CD14-positive monocyte (primary cell): ENCODE measurements at regions not wholly inside any gene's neighbourhood (a gene's known extent, or its start where the extent isn't known, plus 50 kb on each side); places are given as distances from the start of the nearest gene placed in this dataset.

Experiments used
- DNase-seq, 3 donors: peaks; one replicate each; pipeline ENCODE4 v3.0.0-alpha.2; 2011 to 2022
- H2AFZ ChIP-seq: 2 replicates; pipeline ENCODE4 v1.6.0; 2012; ENCODE audit warnings: mild to moderate bottlenecking, low read depth, low read length, inconsistent platforms; ENCODE audit not compliant: insufficient read depth, poor library complexity, severe bottlenecking
- H3K27ac ChIP-seq, 2 donors: 1 replicate in 1 of 2; 2 replicates in 1 of 2; pipeline ENCODE4 v1.5.1; 2012 to 2013; ENCODE audit warnings: low read length in 2 of 2, control low read depth in 1 of 2, inconsistent platforms in 1 of 2, low read depth in 1 of 2, mild to moderate bottlenecking in 1 of 2
- H3K27me3 ChIP-seq, 2 donors: one replicate each; pipeline versions ENCODE4 v1.6.0 to v1.6.1; 2011 to 2013; ENCODE audit warnings: low read length in 2 of 2; ENCODE audit not compliant: control insufficient read depth in 2 of 2, insufficient read depth in 2 of 2
- H3K36me3 ChIP-seq, 2 donors: replicated peaks in 1 of 2; 1 replicate in 1 of 2; 2 replicates in 1 of 2; pipeline versions ENCODE4 v1.5.1 to v1.6.1; 2012 to 2013; ENCODE audit warnings: low read length in 2 of 2, control low read depth in 1 of 2, inconsistent platforms in 1 of 2, mild to moderate bottlenecking in 1 of 2; ENCODE audit not compliant: insufficient read depth in 2 of 2, control insufficient read depth in 1 of 2
- H3K4me1 ChIP-seq, 2 donors: 1 replicate in 1 of 2; 2 replicates in 1 of 2; pipeline versions ENCODE4 v1.5.1 to v1.6.1; 2012 to 2013; ENCODE audit warnings: low read length in 2 of 2, control low read depth in 1 of 2, inconsistent platforms in 1 of 2, mild to moderate bottlenecking in 1 of 2, moderate library complexity in 1 of 2; ENCODE audit not compliant: insufficient read depth in 2 of 2, control insufficient read depth in 1 of 2
- H3K4me2 ChIP-seq: replicated peaks from 2 replicates; pipeline ENCODE3; 2012; ENCODE audit warnings: low read length, moderate library complexity, mild to moderate bottlenecking; ENCODE audit not compliant: poor library complexity, severe bottlenecking; ENCODE audit errors: extremely low read depth
- H3K4me3 ChIP-seq, 3 experiments: fragments of 200-600 bp in 1 of 3; sonication (generic) in 1 of 3; replicated peaks in 1 of 3; 1 replicate in 2 of 3; 2 replicates in 1 of 3; pipeline ENCODE4 v1.5.1; 2011 to 2013; ENCODE audit warnings: low read length in 3 of 3, mild to moderate bottlenecking in 3 of 3, control low read depth in 2 of 3, low read depth in 2 of 3, inconsistent platforms in 1 of 3, moderate library complexity in 1 of 3
- H3K79me2 ChIP-seq: 2 replicates; pipeline ENCODE4 v1.6.0; 2012; ENCODE audit warnings: mild to moderate bottlenecking, control low read depth, inconsistent platforms, low read length, moderate library complexity; ENCODE audit not compliant: insufficient read depth
- H3K9ac ChIP-seq: 2 replicates; pipeline ENCODE4 v1.6.0; 2017; ENCODE audit warnings: low read length, mild to moderate bottlenecking; ENCODE audit not compliant: insufficient read depth, poor library complexity, severe bottlenecking
- H3K9me3 ChIP-seq, 2 donors: replicated peaks in 1 of 2; 1 replicate in 1 of 2; 2 replicates in 1 of 2; pipeline versions ENCODE4 v1.5.1 to v1.6.1; 2012 to 2013; ENCODE audit warnings: low read length in 2 of 2, control low read depth in 1 of 2; ENCODE audit not compliant: control insufficient read depth in 1 of 2, insufficient read depth in 1 of 2
- H4K20me1 ChIP-seq: 2 replicates; pipeline ENCODE4 v1.6.0; 2012; ENCODE audit warnings: mild to moderate bottlenecking, low read length, control low read depth, moderate library complexity; ENCODE audit not compliant: insufficient read depth
- H3K27ac Mint-ChIP-seq, 7 donors: one replicate each; pipeline ENCODE4 v1.8.0; 2020; ENCODE audit warnings: mild to moderate bottlenecking in 7 of 7, mixed read lengths in 7 of 7, moderate library complexity in 6 of 7, inconsistent platforms in 2 of 7
- H3K27me3 Mint-ChIP-seq, 3 donors: one replicate each; pipeline ENCODE4 v1.8.0; 2021 to 2022; ENCODE audit warnings: low read depth in 3 of 3, mild to moderate bottlenecking in 3 of 3, mixed read lengths in 3 of 3, moderate library complexity in 3 of 3, inconsistent platforms in 1 of 3
- H3K36me3 Mint-ChIP-seq, 2 donors: one replicate each; pipeline ENCODE4 v1.8.0; 2020; ENCODE audit warnings: mixed read lengths in 2 of 2, inconsistent platforms in 1 of 2, mild to moderate bottlenecking in 1 of 2
- H3K4me1 Mint-ChIP-seq: one replicate; pipeline ENCODE4 v1.8.0; 2020; ENCODE audit warnings: mild to moderate bottlenecking, mixed read lengths
- H3K4me3 Mint-ChIP-seq, 2 donors: one replicate each; pipeline ENCODE4 v1.8.0; 2020; ENCODE audit warnings: mild to moderate bottlenecking in 2 of 2, mixed read lengths in 2 of 2, moderate library complexity in 1 of 2
- H3K9me3 Mint-ChIP-seq, 7 donors: one replicate each; pipeline ENCODE4 v1.8.0; 2020 to 2022; ENCODE audit warnings: mixed read lengths in 7 of 7, mild to moderate bottlenecking in 6 of 7, moderate library complexity in 6 of 7, inconsistent platforms in 2 of 7
- CTCF ChIP-seq: fragments of 200-600 bp; IDR thresholded peaks from one replicate; pipeline ENCODE4 v1.8.0; 2022; ENCODE audit warnings: antibody characterized with exemption, mild to moderate bottlenecking
- WGBS: methylation state at CpG from one replicate; pipeline ENCODE4 v1.1.5; 2013; ENCODE audit warnings: missing lambda C conversion rate; ENCODE audit not compliant: insufficient coverage; 5-methylcytosine and 5-hydroxymethylcytosine counted together
- intact Hi-C, 2 donors: fragments of 100-400 bp; cut with micrococcal nuclease; formaldehyde crosslinking; loops; one replicate each; pipeline versions ENCODE4 v1.15.0 to v1.15.1; 2023

GRCh38 chr10:106107706-106108105 lies 1056.8 kb downstream of the SORCS1 start:
- no peaks in the 10 kb centered on the region for H3K27me3 Mint-ChIP-seq
- no peak overlapping the region for H2AFZ ChIP-seq
- H3K9ac ChIP-seq, result no peak overlapping the region
- intact Hi-C loops, result no loop called here
- no peak overlapping the region for H3K27ac ChIP-seq
- H3K79me2 ChIP-seq, result no peaks in the 10 kb centered on the region
- no peaks in the 10 kb centered on the region for H3K4me1 ChIP-seq
- H3K36me3 ChIP-seq, result no peaks in the 10 kb centered on the region
- no peak overlapping the region for H3K4me2 ChIP-seq
- H3K27me3 ChIP-seq, result no peaks in the 10 kb centered on the region
- H3K4me1 Mint-ChIP-seq, result no peaks in the 10 kb centered on the region
- no peak overlapping the region for H3K27ac Mint-ChIP-seq
- H3K9me3 Mint-ChIP-seq, result peaks cover 0 to 3% (median 0%) of the 10 kb centered on the region in 7 donors
- no peaks in the 10 kb centered on the region for H3K9me3 ChIP-seq
- DNase-seq, result no peak
- TF ChIP-seq CTCF, result no peak
- no peaks in the 10 kb centered on the region for H4K20me1 ChIP-seq
- no peaks in the 10 kb centered on the region for H3K36me3 Mint-ChIP-seq
- H3K4me3 ChIP-seq, result no peak overlapping the region
- no peak overlapping the region for H3K4me3 Mint-ChIP-seq

- no peak overlapping the region for H3K27ac ChIP-seq
- Mint-ChIP-seq H3K4me3 (no peak overlapping the region), H3K9me3 (peaks cover 0 to 3% (median 0%) of the 10 kb centered on the region in 7 donors), H3K36me3 (no peaks in the 10 kb centered on the region), H3K4me1 (no peaks in the 10 kb centered on the region), H3K27ac (no peak overlapping the region), H3K27me3 (no peaks in the 10 kb centered on the region)
- whole genome bisulfite sequencing, result 92% methylated on average over 2 of the region's 2 CpGs
- no peak overlapping the region for H2AFZ ChIP-seq
- no peaks in the 10 kb centered on the region for H3K79me2 ChIP-seq
- no peak overlapping the region for H3K4me3 ChIP-seq
- H3K4me2 ChIP-seq, result no peak overlapping the region
- no peaks in the 10 kb centered on the region for H4K20me1 ChIP-seq
- H3K9ac ChIP-seq, result no peak overlapping the region
- H3K9me3 ChIP-seq, result no peaks in the 10 kb centered on the region
- intact Hi-C loops, result no loop called here
- TF ChIP-seq CTCF, result no peak
- no peaks in the 10 kb centered on the region for H3K27me3 ChIP-seq
- DNase-seq, result no peak
- no peaks in the 10 kb centered on the region for H3K36me3 ChIP-seq
- no peaks in the 10 kb centered on the region for H3K4me1 ChIP-seq
Observed at GRCh38 chr10:106106114-106106513, 1058.4 kb downstream of the SORCS1 start.
